NCI-H1092 treated with DMSO at 0.1 percent for 48 hours (cell line): ENCODE measurements at regions not wholly inside any gene's neighbourhood (a gene's known extent, or its start where the extent isn't known, plus 50 kb on each side); places are given as distances from the start of the nearest gene placed in this dataset.
"Not testable (repeated sequence)": the region's sequence is repeated elsewhere in the genome, so short reads cannot be mapped to it uniquely, and the experiment has no call there.

Experiments used
- DNase-seq: peaks from one replicate; lab custom pipeline; 2025; lab: John Stamatoyannopoulos, UW

DNA sequence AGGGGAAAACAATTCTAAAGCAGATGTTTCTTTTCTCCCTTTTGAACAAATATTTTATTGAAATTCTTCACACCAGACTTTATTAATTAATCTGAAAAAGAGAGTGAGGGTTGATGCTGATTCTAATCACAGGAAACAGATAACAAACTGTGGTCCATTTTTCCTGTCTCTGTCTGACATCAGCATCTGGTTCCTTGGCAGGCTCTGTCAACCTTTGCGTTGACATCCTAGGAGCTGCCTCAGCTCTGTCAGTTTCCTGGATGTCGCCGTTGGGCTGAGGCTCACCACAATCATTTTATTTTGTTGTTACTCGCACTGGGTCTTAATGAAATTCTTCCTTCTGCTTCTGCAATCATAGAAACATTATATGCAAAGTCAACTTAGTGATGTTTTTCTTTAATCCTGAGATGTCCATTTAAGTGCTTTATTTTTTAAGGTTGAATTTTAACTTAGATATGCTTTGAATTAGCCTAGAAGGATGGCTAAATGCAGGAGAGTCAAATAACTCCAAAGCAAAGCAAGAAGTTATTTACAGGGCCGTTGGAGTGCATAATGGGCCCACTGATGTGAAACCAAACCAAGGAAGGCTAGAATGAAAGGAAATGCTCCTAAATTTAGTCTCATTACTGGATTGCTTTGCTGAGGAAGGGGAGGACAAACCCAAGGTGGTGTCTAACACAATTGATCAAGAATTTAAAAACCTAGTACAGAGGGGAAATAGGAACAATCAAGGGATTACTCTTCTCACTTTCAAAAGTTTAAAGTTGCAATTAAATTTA, 542.4 kb downstream of the FLRT2 start:
- DNase-seq, result no peak

DNA sequence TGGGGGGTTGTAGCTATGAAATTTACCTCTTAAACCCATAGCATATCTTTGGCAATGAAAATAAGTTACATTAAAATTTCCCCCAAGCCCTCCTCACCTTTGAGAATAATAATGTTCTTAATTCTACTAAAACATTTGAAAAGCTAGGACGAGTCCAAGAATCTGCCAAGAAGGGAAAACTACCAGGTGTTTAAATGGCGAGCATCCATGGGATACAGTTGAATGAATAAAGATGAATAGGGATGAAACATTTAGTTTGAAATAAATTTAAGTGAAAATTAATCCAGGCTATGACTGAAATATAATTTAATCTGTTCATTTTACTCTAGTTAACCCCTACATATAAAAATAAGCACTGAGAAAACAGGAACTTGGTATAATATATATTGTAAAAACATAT, 536.7 kb downstream of the FLRT2 start:
- no peak for DNase-seq

DNA sequence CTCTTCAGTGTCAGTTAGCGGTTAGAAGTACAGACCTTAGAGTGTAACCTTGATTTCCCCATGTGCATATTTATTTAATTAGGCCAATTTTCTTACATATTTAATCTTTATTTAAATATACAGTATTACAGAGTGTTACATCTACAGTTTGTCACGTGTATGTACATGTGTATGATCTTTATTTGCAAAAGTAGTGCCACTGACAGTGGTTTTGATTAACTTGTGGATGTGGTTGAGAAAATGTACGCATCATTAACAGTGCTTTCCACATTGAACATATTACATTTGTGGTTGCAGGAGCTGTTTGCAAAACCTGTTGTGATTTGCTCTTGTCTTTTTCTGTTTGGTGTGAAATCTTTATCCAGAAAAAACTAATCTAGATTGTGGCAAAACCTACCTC, 535.5 kb downstream of the FLRT2 start:
- no peak for DNase-seq

DNA sequence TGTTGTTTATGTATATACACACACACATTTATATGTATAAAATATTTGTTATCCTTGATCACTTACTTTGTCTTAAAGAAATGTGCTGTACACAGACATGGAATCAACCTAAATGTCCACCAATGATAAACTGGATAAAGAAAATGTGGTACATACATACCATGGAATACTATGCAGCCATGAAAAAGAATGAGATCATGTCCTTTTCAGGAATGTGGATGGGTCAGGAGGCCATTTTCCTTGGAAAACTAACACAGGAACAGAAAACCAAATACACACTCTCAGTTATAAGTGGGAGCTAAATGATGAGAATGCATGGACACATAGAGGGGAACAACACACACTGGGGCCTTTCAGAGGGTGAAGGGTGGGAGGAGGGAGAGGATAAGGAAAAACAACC, 534.7 kb downstream of the FLRT2 start:
- not testable (repeated sequence) for DNase-seq

- peak; percentile 53 for DNase-seq
Measured at GRCh38 chr14:86057018-86057667, 527.2 kb downstream of the FLRT2 start.

GRCh38 chr14:86055512-86056075, 525.6 kb downstream of the FLRT2 start:
- peak; percentile 45 for DNase-seq

GRCh38 chr14:86052868-86053267, 522.9 kb downstream of the FLRT2 start:
- no peak for DNase-seq

- DNase-seq, result no peak
Measured at GRCh38 chr14:86050757-86051156, 520.8 kb downstream of the FLRT2 start.

GRCh38 chr14:86050072-86050683, 520.2 kb downstream of the FLRT2 start:
- DNase-seq, result no peak

DNA sequence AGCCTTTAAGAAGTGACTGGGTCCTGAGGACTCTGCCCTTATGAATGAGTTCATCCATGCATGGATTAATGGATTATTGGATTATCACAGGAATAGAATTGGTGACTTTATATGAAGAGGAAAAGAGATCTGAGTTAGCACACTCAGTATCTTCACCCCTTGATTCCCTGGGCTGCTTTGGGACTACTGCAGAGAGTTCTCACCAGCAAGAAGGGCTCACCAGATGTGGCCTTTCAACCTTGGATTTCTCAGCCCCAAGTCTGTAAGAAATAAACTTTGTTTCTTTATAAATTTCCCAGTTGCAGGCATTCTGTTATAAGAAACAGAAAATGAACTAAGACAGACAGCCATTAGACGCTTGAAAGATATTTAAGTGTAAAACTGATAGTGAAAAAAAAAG, 509.2 kb downstream of the FLRT2 start:
- no peak for DNase-seq

GRCh38 chr14:86038387-86039042, 508.6 kb downstream of the FLRT2 start:
- DNase-seq, result peak; percentile 41

DNA sequence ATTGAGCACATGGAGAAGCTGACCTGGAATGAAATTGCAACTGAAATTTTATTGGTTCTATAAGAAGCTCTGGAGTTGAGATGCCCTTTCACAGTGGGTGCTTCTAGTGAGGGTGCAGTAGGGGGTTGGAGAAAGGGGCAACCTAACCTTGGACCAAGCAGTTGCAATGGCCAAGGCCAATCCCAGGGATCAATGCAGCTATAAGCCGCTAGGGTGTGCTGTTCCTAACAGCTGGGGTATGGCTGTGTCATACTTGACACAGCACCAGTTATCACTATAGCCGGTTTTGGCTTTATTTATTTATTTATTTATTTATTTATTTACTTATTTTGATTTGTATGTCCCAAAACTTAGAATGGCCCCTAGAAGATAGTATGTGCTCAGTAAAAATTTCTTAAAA, 505.9 kb downstream of the FLRT2 start:
- no peak for DNase-seq

DNA sequence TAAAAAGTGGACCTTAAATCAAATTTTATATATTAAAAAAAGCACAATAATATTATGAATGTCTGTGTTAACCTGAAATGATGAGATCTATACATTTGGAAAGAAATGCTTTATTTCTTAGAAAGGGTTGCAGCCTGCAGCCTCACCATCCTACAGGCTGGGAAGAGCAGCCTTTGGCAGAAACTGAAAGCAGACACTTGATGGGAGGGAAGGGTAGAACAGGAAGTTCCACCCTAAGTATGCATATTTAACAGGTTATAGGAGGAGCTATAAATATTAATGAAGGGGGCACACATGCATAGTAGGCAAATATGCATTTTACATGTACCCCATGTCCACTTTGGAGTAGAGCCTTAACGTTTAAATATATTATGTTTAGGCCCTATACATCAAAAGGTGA, 498.0 kb downstream of the FLRT2 start:
- no peak for DNase-seq

- DNase-seq, result no peak
Measured at GRCh38 chr14:86027144-86027543, 497.2 kb downstream of the FLRT2 start.

DNA sequence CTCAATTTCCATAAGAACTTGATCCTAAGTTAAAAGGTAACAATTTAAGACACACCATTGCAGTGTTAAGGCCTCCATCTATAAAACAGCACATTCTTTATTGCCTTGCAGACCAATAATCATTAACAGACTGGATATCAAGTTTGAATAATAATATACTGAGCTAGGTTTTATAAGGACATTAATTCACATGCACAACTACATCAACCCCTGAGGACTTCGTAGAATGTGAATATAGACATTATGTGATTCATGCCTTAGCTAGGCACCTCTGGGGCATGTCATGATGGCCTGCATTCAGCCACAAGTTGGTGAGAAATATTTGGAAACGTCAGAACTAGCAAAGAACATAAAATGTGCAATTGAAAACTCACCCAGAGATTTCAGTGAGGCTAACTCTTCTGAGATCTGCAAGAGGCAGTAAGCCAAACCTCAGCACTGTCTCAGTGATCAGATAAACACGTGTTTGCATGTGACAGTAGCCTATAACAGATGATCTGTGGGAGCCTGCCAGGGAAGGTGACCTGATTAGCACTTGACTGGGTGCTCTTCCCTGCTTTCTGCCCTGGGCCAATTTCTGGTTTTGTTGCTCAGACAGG, 492.2 kb downstream of the FLRT2 start:
- no peak for DNase-seq

DNA sequence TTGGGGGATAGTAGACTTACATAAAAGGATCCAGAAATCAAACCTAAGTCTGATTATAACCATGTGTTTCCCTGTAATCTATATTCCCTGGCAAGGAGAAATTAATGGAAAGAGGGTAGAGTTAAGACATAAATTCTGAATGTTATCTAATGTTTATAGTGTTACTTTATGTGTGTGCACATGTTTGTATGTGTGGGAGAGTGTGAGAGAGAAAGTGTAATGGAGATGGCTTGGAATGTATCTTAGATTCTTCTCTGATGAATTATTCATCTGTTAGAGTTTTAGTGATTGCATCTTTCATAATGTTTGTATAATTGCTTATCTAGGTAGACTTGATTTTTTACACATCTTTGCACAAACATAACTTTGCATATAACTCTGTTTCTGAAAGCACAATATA, 490.9 kb downstream of the FLRT2 start:
- no peak for DNase-seq

- DNase-seq, result no peak
Measured at GRCh38 chr14:86015941-86016340, 486.0 kb downstream of the FLRT2 start.

GRCh38 chr14:86015511-86015910, 485.6 kb downstream of the FLRT2 start:
- no peak for DNase-seq

DNA sequence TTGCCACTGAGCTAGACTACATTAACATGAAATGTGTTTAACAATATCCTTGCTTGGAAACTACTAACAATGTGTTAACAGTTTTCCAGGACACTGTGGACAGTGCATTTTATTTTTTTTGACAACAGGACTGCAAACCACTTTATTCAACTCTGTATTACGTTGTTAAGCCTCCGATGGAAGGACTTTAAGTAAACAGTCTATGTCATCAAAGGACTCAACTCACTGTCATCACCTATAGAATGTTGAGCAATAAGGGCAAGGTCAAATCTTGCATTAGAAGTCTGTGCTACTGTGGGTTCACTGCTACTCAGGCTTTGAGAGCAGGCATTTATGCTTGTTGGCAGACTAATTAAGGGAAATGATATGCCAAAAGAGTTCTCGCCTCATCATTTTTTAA, 483.7 kb downstream of the FLRT2 start:
- DNase-seq, result no peak

DNA sequence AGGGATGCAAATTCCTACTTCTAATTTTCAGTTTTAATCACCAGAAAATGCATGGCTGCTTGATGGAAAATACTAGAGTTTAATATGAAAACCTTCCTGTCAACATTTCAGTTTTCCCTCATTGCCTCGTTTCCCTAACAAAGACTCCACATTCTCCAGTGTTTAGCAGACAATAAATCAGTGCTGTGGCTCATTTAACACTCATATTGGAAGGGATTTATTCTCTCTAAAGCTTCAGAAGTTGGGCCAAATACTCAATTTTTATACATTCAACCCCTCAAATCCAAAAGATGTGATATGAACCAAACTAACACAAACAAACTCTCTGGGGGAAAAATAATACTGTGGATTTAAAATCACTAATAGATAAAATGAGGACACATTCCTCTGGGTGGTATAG, 482.5 kb downstream of the FLRT2 start:
- DNase-seq, result no peak

GRCh38 chr14:86003998-86004397, 474.1 kb downstream of the FLRT2 start:
- no peak for DNase-seq

DNA sequence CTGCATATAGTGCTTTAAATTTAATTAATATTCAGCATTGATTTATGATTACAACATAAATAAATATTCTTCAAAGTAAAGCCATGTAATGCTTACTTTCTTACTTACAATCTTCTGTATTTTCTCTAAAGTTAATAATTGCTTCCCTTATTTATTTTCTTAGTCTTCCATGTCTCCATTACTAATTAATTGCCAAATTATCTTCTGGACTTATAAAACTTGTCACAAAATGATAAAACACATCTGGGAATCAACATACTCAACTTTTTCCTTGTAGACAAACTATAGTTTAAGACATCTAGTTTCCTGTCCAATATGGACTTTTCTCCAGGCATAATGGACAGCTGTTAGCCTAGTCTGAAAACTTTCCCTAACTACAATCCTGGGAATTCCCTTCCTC, 466.6 kb downstream of the FLRT2 start:
- DNase-seq, result no peak
